OCI-LY7 (cell line): ENCODE measurements at regions not wholly inside any gene's neighbourhood (a gene's known extent, or its start where the extent isn't known, plus 50 kb on each side); places are given as distances from the start of the nearest gene placed in this dataset.

Source experiments
- CTCF ChIP-seq: fragments of 200-600 bp; sonication (generic); conservative IDR thresholded peaks from 2 replicates; pipeline ENCODE4 v1.5.1; 2014; ENCODE audit warnings: mild to moderate bottlenecking, antibody characterized with exemption, low read length, moderate library complexity, mixed read lengths
- EZH2phosphoT487 ChIP-seq: fragments of 200-600 bp; sonication (generic); IDR thresholded peaks from 2 replicates; pipeline ENCODE4 v1.6.1; 2018; ENCODE audit warnings: low read depth, borderline replicate concordance, mild to moderate bottlenecking, mixed run types, antibody characterized with exemption, low read length, moderate library complexity, mixed read lengths

GRCh38 chr7:122942059-122942458, 53.4 kb downstream of the TAS2R16 start:
- no peak for TF ChIP-seq EZH2phosphoT487
- no peak for TF ChIP-seq CTCF
